Esophagus mucosa (tissue), 1 donor: ENCODE measurements at regions not wholly inside any gene's neighbourhood (a gene's known extent, or its start where the extent isn't known, plus 50 kb on each side); places are given as distances from the start of the nearest gene placed in this dataset.
A peak's percentile ranks its signal among the peaks of the same experiment; 100 is the strongest.

Experiments
- ATAC-seq: fragments of 200-7000 bp; cut with Tn5 transposase; one replicate; pipeline ENCODE4 v1.9.1; 2020
- donor health status: DM: yes; HTN: yes; CAD: no.

DNA sequence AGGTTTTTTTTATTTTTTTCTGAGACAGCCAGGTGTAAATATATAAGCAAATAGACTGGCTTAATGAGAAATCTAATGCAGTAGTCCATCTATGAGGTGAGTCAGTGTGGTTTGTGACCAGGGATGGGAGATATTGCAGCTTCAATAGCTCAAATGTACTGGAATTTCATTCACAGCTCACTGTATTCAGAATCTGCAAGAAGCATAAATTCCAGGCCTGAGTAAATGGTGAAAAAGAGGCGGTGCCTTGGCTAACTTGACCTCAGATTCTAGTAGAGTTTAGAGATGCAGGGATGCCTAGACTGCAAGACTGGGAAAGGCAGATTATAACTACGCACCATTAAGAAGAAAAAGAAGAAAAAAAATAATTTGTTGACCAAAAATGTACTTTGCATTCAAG, 151.9 kb upstream of the SMC2 start:
- ATAC-seq: no peak

DNA sequence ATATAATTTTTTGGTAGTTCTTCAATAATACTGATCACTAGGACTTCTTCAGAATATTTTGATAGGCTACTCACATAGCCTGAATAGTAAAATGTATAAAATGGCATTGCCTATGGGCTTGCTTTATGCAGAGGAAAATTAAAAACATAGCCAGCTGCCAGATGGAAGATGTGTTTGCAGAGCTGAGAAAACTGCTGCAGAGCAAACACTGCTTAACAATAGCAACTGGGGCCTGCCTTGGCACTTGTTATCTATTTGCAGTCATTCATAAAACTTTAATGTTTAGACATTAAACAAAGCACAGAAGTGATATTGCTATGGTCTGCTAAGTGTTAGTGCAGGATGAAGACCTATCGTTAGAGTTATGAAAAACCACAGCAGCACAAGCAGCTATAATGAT, 151.5 kb upstream of the SMC2 start:
- ATAC-seq: no peak

DNA sequence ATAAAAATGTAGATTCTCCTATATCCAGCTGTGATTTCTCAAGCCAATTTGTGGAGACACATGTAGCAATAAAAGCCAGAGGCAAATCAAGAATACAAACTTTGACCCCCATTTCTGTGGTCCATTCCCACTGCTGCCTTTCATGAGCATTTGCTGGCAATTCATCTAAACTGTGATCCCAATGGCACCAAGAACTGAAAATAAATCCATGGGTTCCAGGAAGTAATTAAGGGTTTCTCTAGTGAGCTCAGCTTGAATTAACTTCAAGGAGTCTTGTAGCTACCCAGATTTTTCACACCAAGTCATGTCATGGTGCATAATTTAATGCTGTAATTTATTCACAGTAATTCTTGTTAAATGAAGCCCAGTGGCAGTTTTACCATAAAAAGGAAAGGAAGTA, 145.0 kb upstream of the SMC2 start:
- no peak for ATAC-seq

DNA sequence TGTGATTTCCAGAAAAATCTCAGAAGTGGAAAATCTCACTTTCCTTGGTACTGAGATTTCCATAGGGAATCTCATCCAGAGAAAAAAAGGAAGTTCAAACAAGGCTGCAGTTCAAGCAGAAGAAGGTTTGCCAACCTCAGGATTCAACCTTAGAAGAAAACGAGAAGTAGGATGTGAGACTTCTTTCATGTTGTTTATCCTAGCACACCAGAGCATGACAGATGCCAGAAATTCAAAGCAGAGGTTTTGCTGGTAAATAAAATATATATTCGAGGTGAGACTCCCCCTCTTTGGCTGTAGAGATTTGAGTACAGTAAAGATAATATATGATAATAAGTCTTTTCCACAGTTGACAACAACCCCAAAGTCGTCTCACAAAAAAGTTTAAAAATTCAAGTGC, 116.9 kb upstream of the SMC2 start:
- ATAC-seq: no peak

DNA sequence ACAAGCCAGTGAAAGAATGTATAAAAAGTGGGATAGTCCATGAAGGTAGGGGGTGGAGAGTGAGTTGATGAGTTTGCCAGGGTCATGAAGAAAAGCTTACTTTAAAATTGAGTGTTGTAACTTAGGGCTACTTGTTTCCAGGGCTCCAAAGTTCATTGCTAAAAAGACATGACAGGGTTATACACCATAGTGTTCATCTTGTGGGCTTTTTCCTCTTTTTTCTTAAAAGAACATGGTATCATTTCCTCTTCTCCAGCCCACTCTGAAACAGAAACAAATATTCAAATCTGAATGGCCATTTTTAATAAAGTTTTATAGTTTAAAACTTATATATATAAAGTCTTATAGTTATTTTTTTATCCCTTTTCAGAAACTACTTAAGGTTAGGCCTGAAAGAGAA, 115.7 kb upstream of the SMC2 start:
- ATAC-seq: no peak

DNA sequence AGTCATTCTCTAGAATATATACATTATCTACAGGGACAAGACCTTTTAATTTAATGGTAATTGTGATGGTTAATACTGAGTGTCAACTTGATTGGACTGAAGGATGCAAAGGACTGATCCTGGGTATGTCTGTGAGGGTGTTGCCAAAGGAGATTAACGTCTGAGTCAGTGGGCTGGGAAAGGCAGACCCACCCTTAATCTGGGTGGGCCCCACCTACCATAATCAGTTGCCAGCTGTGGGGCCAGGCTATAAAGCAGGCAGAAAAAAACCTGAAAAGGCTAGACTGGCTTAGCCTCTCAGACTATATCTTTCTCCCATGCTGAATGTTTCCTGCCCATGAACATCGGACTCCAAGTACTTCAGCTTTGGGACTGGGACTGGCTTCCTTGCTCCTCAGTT, 112.2 kb upstream of the SMC2 start:
- no peak for ATAC-seq

DNA sequence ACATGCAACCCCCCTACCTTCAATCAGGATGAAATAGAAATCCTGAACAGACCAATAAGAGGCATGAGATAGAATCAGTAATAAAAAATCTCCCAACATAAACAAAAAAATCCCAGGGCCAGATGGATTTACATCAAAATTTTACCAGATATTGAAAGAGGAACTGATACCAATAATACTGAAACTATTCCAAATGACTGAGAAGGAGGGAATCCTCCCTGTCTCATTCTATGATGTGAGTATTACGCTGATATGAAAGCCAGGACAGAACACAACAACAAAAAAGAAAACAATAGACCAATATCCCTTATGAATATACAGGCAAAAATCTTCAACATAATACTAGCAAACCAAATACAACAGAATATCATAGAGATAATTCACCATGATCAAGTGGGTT, 109.0 kb upstream of the SMC2 start:
- ATAC-seq: no peak

DNA sequence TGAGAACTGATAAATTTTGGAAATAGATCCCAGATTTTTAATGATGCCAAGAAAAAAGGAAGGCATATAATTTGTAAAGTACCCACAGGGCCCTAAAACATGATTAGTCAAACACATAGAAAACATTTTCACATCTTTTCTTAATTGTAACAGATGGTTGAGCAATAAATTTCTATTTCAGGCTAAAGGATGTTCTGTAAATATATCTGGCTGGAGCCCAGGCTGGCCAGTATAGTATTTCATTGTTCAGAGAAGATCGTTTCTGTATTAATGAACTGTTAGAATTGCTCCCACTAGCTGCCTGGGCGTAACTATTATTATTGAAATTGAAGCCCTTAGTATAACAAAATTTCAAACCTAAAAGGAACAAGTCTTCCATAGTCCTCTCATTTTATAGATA, 105.3 kb upstream of the SMC2 start:
- ATAC-seq: no peak

DNA sequence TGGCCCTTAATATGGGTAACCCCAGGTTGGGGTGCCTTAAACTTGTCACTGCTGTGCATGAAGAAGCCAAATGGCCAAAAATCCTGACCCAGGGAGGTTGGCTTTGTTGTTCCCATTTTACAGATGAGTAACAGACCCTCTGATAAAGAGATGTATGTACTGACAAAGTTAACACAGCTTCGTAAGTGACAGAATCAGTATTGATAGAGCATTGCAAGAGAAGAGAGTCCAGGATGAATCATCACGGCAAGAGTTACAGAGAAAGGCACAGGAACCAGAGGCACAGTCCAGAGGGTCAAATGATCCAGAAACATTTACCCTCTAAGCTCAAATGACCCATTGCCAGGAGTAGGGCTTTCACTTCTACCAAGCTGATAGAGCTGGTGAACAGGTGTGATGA, 103.8 kb upstream of the SMC2 start:
- no peak for ATAC-seq

DNA sequence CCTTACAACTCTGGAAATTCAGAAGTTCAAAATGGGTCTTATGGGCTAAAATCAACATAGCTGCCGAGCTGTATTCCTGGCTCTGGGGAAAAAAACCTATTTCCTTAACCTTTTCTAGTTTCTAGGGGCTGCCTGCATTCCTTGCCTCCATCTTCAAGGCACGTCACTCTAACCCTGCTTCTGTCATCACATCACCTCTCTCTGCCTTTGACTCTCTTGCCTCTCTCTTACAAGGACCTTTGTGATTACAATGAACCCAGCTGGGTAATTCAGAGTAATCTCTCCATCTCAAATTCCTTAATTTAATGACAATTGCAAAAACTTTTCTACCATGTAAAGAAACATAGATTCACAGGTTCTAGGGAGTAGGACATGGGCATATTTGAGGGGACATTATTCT, 103.1 kb upstream of the SMC2 start:
- ATAC-seq: no peak

DNA sequence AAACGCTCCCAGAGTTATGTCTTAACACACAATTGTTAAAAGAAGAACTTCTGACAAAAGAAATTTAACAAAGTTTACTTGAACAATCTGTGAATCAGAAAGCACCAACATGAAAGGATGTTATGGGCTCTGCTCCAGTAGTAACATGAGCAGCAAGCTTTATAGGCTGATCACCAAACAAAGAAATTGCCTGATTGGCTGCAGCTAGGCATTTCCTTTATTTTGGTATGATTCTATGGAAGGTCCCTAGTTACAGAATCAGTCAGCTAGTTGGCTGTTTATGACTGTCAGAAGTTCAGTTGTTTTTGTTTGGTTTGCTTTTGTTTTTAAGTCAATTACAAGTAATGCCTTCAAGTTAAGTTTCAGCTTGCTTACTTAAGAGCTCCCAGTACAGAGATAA, 102.4 kb upstream of the SMC2 start:
- ATAC-seq: no peak

DNA sequence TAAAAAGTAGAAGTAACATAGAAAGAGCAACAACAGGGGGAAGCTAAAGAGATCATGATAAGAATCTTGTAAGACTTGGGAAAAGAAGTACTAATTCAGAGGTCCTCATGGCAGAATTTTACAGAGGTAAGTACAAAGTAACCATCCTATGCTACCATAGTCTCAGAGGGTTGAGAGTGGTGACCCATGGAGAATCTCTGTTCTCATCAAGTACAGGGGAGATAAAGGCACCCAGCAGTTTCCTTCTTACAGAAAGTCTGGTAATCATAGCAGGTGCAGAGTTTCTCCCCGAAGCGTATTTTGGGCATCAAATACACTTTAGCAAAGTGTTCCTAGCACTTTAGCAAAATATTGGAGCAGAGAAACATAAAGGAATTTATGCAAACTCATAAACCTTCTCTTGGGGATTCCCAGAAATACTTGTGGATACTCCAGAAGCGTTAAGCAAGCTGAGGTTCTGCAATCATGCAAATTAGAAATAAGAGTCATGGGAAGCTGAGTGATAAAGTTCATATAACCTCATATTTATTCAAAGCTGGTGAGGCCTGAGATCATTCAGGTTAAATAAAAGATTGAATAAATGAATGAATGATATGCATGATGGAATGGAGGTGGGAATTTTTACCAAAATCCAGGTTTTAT, 101.0 kb upstream of the SMC2 start:
- ATAC-seq: no peak

DNA sequence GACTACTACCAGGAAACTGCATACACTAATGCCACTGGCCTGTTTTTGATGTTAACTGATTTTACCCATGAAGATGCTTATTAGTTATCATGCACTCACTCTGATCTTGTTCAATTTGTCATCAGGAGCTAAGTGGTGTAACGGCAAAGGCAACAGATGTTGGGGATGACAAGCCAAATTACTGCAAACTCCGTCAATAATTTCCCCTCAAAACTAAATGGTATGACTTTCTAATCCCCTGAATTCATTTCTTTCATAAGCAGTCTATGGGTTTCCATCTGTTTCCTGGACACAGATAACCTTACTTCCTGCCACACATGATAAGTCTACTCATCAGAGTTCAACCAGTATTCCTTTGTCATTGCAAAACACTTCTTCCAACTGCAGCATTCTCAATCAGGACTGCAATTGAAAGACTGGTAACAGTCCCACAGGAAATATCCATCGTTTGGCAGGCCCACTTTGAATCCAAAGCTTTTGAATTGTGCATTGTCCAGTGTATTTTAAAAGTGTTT, 96.2 kb upstream of the SMC2 start:
- ATAC-seq: no peak

DNA sequence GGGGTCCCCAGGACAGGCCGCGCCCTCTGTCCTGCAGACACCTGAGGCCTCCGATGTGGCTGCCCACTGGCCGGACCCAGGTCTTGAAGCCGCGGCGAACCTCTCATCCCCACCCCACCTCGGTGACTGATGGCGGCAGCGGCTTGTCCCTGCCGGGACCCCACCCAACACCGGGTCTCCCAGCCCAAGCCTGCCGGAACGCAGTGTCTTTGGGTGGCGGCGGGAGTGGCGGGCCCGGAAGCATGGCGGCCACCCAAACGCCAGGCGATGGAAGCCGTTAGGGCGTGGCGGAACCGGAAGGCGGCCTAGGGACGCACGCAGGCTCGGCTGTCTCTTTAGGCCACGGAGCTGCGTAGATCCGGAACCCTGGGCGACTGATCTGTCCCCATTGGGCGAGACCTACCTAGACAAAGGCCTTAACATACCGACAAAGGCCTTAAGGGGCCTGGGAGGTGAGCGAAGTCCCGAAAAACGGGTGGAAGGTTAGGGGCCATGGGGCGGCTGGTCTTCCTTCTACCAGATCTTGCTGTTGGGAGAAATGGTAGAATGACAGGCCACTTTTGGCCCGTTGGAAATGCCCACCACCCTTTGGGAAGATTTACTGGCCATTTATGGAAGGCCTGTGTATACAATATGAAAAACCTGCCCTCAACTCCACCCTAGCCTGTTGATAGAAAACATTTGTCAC, 94.6 kb upstream of the SMC2 start:
- ATAC-seq: no peak

DNA sequence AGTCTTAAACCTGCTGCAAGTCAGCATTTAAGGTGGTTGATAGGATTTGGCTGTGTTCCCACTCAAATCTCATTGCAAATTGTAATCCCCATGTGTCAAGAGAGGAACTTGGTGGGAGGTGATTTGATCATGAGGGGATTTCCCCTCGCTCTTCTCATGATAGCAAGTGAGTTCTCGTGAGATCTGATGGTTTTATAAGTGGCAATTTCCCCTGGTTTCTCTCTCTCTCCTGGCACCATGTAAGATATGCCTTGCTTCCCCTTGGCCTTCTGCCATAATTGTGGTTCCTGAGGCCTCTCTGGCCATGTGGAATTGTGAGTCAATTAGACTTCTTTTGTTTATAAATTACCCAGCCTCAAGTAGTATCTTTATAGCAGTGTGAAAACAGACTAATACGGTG, 84.3 kb upstream of the SMC2 start:
- ATAC-seq: no peak

DNA sequence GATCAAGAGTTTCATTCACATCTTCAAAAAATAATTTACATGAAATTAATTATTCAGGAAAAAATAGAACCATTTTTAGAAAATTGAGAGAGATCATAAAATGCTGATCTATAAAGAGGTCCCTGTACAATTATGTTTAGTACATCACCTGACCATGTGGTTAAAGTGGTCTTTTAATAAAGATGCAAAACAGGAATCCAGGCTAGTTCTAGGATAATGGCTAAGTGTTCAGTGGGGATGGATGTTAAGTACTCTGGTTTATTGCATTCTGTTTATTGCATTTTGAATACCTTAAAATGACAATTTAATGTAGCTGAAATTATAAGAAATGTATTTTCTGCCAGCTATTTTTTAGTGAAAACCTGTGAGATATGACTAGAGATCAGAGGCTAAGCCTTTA, 72.0 kb upstream of the SMC2 start:
- no peak for ATAC-seq

DNA sequence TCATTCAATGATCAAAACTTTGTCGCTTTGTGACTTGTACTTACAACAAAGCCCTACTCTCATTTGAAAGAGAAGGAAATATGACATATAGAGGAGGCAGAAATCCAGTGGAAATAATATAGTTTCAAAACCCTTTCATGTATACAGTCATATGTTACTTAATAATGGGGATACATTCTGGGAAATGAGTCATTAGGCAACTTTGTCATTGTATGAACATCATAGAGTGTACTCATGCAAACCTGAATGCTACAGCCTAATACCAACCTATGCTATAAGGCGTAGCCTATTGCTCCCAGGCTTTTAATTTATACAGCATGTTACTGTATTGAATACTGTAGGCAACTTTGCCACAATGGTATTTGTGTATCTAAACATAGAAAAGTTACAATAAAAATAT, 69.0 kb upstream of the SMC2 start:
- ATAC-seq: peak; percentile 64

DNA sequence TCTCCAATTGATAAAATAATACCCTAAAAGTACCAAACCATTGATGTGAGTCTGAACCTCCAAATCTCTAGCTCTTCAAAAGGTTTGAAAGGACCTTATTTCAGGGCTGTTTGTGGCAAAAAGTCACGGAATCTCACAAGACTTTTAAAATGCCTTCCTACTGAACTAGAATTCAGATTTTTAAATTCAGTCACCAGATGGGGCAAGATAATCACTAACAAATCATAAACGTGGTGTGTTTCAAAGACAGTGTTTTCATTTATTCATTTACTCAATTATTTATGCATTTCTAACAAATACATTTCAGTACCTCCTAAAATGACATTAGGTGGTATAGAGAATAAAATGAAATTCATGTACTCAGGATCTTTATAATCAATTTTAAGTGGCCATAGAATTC, 68.2 kb upstream of the SMC2 start:
- ATAC-seq: no peak

DNA sequence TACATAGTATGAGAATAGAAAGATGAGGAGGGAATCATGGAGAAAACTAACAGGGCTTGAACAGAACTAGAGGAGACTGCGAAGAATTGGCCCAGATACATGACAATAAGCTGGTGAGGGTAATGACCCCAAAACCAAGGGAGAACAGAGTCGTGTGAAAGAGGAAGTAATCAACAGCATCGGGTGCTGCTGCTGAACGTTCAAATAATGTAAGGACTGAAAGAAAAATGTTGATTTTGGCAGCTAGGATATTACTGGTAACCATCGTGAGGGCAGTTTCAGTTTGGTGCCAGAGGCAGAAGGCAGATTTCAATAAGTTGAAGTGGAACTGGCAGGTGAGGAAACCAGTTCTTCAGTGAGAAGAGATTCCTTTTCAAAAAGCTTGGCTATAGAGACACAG, 66.8 kb upstream of the SMC2 start:
- no peak for ATAC-seq

DNA sequence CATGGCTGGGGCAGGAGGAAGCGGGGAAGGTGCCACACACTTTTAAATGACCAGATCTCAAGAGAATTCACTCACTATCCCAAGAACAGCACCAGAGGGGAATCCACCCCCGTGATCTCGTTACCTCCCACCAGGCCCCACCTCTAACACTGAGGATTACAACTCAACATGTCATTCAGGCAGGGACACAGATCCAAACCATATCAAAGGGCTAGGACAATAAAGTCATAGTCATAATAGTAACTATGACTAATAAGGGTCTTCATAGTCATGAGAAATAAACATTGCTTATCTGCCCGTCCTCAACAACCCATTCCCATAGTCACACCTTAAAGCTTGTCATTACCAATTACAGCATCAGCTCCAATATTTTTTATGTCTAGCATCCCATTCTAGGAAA, 65.3 kb upstream of the SMC2 start:
- ATAC-seq: no peak
